Glutamatergic neuron (in vitro differentiated cells): ENCODE measurements at regions not wholly inside any gene's neighbourhood (a gene's known extent, or its start where the extent isn't known, plus 50 kb on each side); places are given as distances from the start of the nearest gene placed in this dataset.

Source experiments
- DNase-seq: peaks from one replicate; pipeline ENCODE4 v3.0.0; 2022
- H3K27ac Mint-ChIP-seq: one replicate; pipeline ENCODE4 v1.8.0; 2020; ENCODE audit warnings: mild to moderate bottlenecking, mixed read lengths, inconsistent platforms; ENCODE audit not compliant: unreplicated experiment
- H3K27me3 Mint-ChIP-seq: one replicate; pipeline ENCODE4 v1.8.0; 2020; ENCODE audit warnings: mild to moderate bottlenecking, moderate library complexity, mixed read lengths, inconsistent platforms; ENCODE audit not compliant: unreplicated experiment
- H3K36me3 Mint-ChIP-seq: one replicate; pipeline ENCODE4 v1.8.0; 2020; ENCODE audit warnings: mild to moderate bottlenecking, mixed read lengths, inconsistent platforms; ENCODE audit not compliant: unreplicated experiment
- H3K4me1 Mint-ChIP-seq: one replicate; pipeline ENCODE4 v1.8.0; 2020; ENCODE audit warnings: mild to moderate bottlenecking, low read depth, mixed read lengths, inconsistent platforms; ENCODE audit not compliant: unreplicated experiment
- H3K4me3 Mint-ChIP-seq: one replicate; pipeline ENCODE4 v1.8.0; 2020; ENCODE audit warnings: mild to moderate bottlenecking, mixed read lengths, inconsistent platforms; ENCODE audit not compliant: unreplicated experiment
- H3K9me3 Mint-ChIP-seq: one replicate; pipeline ENCODE4 v1.8.0; 2020; ENCODE audit warnings: mild to moderate bottlenecking, moderate library complexity, mixed read lengths, inconsistent platforms; ENCODE audit not compliant: unreplicated experiment
- CTCF ChIP-seq: fragments of 200-600 bp; sonication (generic); IDR thresholded peaks from one replicate; pipeline ENCODE4 v1.5.0; 2021; ENCODE audit not compliant: partially characterized antibody, unreplicated experiment

DNA sequence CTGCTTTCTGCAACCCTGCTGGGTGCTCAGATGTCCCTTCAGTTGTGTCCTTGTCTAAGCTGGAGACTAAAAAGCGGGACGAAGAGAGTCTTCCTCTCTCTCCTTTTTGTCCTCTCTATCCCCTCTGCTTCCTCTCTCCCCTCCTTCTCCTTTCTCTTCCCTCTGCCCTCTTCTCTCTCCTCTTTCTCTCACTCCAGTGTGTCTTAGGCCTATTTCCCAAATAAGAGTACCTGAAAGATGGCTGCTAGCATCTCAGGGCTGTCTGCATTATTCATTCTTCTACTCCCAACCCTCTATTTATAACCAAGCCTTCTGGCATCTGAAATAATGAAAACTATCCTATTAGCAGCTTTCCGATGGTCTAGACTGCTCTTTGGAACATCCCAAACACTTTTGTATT, 729.8 kb downstream of the UQCRFS1 start:
- Mint-ChIP-seq H3K4me1 (peaks cover 7% of the 10 kb centered on the region), H3K36me3 (peaks cover 3% of the 10 kb centered on the region), H3K9me3 (no peaks in the 10 kb centered on the region), H3K4me3 (no peak overlapping the region), H3K27ac (no peak overlapping the region), H3K27me3 (peaks cover 4% of the 10 kb centered on the region)
- no peak for DNase-seq
- no peak for TF ChIP-seq CTCF

- peaks cover 4% of the 10 kb centered on the region for H3K27me3 Mint-ChIP-seq
- no peak for DNase-seq
- H3K4me3 Mint-ChIP-seq: no peak overlapping the region
- no peak overlapping the region for H3K27ac Mint-ChIP-seq
- peaks cover 3% of the 10 kb centered on the region for H3K36me3 Mint-ChIP-seq
- H3K4me1 Mint-ChIP-seq: peaks cover 7% of the 10 kb centered on the region
- no peaks in the 10 kb centered on the region for H3K9me3 Mint-ChIP-seq
- no peak for TF ChIP-seq CTCF
Measured at GRCh38 chr19:28482221-28482620, 730.7 kb downstream of the UQCRFS1 start.

GRCh38 chr19:28481674-28482073, 731.3 kb downstream of the UQCRFS1 start:
- Mint-ChIP-seq H3K27ac (no peak overlapping the region), H3K4me1 (peaks cover 7% of the 10 kb centered on the region), H3K36me3 (peaks cover 3% of the 10 kb centered on the region), H3K9me3 (no peaks in the 10 kb centered on the region), H3K27me3 (peaks cover 4% of the 10 kb centered on the region), H3K4me3 (no peak overlapping the region)
- no peak for DNase-seq
- TF ChIP-seq CTCF: no peak

DNA sequence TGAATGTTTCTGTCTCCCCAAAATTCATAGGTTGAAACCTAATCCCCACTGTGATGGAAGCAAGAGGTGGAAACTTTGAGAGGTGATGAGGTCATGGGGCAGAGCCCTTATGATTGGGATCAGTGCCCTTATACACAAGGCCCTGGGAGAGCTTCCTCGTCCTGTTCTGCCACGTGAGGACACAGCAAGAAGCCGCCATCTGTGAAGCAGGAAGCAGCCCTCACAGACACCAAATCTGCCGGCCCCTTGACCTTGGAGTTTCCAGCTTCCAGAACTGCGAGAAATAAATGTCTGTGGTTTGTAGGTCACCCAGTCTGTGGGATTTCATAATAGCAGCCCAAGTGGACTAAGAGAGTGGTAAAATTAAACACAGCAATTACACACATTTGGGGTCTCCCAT, 737.4 kb downstream of the UQCRFS1 start:
- no peaks in the 10 kb centered on the region for H3K9me3 Mint-ChIP-seq
- no peak for TF ChIP-seq CTCF
- H3K4me3 Mint-ChIP-seq: no peak overlapping the region

GRCh38 chr19:28472843-28473242, 740.1 kb downstream of the UQCRFS1 start:
- H3K4me1 Mint-ChIP-seq: peaks cover 3% of the 10 kb centered on the region

More for the DNA sequence above, 737.4 kb downstream of the UQCRFS1 start:
- Mint-ChIP-seq H3K36me3 (peaks cover 3% of the 10 kb centered on the region), H3K4me1 (peaks cover 1% of the 10 kb centered on the region), H3K27ac (no peak overlapping the region), H3K27me3 (no peaks in the 10 kb centered on the region)
- DNase-seq: no peak

More at GRCh38 chr19:28472843-28473242, 740.1 kb downstream of the UQCRFS1 start:
- no peaks in the 10 kb centered on the region for H3K27me3 Mint-ChIP-seq
- no peak overlapping the region for H3K4me3 Mint-ChIP-seq
- no peak for DNase-seq
- H3K9me3 Mint-ChIP-seq: no peaks in the 10 kb centered on the region
- H3K36me3 Mint-ChIP-seq: no peaks in the 10 kb centered on the region
- H3K27ac Mint-ChIP-seq: no peak overlapping the region
- no peak for TF ChIP-seq CTCF
